ENCODE measurements at regions not wholly inside any gene's neighbourhood (a gene's known extent, or its start where the extent isn't known, plus 50 kb on each side); places are given as distances from the start of the nearest gene placed in this dataset.

DNA sequence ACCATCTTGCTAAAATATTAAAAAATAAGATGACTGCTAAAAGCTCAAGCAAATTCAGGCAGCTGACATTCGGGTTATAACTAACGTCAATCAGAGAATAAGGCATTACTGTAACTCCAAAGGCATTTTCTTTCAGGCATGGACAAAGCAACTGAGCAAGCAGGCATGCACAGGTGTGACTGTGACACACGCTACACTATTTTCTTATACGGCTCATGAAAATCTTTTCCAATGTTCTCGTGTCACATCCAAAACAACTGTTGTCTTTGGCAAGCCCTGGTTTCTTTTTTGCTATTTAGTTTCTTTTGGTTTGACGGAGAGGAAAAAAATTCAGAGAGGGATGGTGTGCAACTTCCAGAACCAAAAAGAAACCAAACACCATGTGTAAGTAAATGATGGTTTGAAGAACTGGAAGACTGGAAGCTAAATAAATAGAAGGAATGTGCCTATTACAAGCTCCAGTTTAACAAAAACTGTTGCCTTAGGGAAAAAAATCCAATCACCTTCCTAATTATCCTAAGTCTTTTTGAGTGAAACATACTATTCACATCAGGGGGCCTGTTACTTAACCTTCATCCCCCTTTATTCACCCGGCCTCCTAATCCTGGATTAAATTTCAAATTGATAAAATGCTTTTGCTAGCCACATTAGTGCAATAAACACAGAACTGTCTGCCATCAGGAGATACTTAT is 277.6 kb downstream of the PSAT1 start:
- ATAC-seq (ENCODE audit: low read depth) (no peak), DNase-seq (no peak)
- Mint-ChIP-seq H3K27me3 (peaks cover 1% of the 10 kb centered on the region), H3K4me1 (no peaks in the 10 kb centered on the region), H3K36me3 (ENCODE audit: low read depth) (no peaks in the 10 kb centered on the region), H3K4me3 (no peak overlapping the region), H3K27ac (no peak overlapping the region), H3K9me3 (no peaks in the 10 kb centered on the region)
- intact Hi-C loops (cut with micrococcal nuclease) = no loop called here
- TF ChIP-seq, protein P1, sequence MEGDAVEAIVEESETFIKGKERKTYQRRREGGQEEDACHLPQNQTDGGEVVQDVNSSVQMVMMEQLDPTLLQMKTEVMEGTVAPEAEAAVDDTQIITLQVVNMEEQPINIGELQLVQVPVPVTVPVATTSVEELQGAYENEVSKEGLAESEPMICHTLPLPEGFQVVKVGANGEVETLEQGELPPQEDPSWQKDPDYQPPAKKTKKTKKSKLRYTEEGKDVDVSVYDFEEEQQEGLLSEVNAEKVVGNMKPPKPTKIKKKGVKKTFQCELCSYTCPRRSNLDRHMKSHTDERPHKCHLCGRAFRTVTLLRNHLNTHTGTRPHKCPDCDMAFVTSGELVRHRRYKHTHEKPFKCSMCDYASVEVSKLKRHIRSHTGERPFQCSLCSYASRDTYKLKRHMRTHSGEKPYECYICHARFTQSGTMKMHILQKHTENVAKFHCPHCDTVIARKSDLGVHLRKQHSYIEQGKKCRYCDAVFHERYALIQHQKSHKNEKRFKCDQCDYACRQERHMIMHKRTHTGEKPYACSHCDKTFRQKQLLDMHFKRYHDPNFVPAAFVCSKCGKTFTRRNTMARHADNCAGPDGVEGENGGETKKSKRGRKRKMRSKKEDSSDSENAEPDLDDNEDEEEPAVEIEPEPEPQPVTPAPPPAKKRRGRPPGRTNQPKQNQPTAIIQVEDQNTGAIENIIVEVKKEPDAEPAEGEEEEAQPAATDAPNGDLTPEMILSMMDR (IDR thresholded peaks at IDR 0.05) = no peak
- POLR2A ChIA-PET = no interaction called here
- CTCF ChIA-PET = no interaction called here

DNA sequence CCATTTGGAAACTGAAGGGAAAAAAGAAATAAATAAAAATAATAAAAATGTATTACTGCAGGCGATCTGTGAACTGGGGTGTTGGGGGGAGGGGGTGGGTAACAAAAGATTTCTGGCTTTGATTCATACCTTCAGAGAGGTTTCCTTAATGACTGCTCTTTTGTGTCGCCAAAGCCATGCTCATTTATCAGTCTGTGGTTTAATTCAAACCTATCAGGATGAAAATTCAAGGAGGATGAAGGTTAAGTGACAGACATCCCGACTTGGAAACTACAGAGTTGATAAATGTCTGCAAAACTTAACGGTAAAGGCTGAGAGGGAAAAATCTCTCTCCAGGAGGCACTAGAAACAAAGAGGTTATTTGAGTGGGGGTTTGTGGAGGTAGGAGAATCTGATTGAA is 278.2 kb downstream of the PSAT1 start:
- ATAC-seq (ENCODE audit: low read depth) (no peak), DNase-seq (no peak)
- TF ChIP-seq, protein P1 (IDR thresholded peaks at IDR 0.05) = no peak
- no peaks in the 10 kb centered on the region for H3K4me1 Mint-ChIP-seq
- no peak overlapping the region for H3K4me3 Mint-ChIP-seq
- H3K27ac Mint-ChIP-seq = no peak overlapping the region
- no peaks in the 10 kb centered on the region for H3K9me3 Mint-ChIP-seq
- H3K36me3 Mint-ChIP-seq (ENCODE audit: low read depth) = no peaks in the 10 kb centered on the region
- POLR2A ChIA-PET = no interaction called here
- CTCF ChIA-PET = no interaction called here
- intact Hi-C loops (cut with micrococcal nuclease) = no loop called here
- peaks cover 2% of the 10 kb centered on the region for H3K27me3 Mint-ChIP-seq

DNA sequence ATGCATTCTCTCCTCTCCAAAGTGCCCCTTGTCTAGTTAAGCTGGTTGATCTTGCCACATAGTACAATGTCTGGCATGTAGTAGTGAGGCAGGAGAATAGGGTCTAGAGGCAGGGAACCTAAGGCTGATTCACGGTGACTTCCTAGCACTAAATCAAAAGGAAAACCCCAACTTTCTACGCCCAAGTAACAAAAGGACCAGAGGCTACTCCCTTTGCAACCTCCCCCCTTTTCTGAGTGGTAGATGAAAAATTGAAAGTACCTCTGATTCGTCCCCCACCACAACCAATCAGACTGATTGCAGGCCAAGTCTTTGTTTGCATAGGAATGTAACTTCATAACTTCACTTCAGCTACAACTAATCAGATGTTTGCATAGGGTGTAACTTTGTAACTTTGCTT is 278.8 kb downstream of the PSAT1 start:
- no peak overlapping the region for H3K27ac Mint-ChIP-seq
- H3K27me3 Mint-ChIP-seq = peaks cover 2% of the 10 kb centered on the region
- no peak for ATAC-seq (ENCODE audit: low read depth)
- no peak overlapping the region for H3K4me3 Mint-ChIP-seq
- no peaks in the 10 kb centered on the region for H3K4me1 Mint-ChIP-seq
- ChIA-PET CTCF (no interaction called here), POLR2A (no interaction called here)
- no peaks in the 10 kb centered on the region for H3K9me3 Mint-ChIP-seq
- H3K36me3 Mint-ChIP-seq (ENCODE audit: low read depth) = no peaks in the 10 kb centered on the region
- intact Hi-C loops (cut with micrococcal nuclease) = no loop called here
- TF ChIP-seq, protein P1 (IDR thresholded peaks at IDR 0.05) = no peak
- DNase-seq = no peak

DNA sequence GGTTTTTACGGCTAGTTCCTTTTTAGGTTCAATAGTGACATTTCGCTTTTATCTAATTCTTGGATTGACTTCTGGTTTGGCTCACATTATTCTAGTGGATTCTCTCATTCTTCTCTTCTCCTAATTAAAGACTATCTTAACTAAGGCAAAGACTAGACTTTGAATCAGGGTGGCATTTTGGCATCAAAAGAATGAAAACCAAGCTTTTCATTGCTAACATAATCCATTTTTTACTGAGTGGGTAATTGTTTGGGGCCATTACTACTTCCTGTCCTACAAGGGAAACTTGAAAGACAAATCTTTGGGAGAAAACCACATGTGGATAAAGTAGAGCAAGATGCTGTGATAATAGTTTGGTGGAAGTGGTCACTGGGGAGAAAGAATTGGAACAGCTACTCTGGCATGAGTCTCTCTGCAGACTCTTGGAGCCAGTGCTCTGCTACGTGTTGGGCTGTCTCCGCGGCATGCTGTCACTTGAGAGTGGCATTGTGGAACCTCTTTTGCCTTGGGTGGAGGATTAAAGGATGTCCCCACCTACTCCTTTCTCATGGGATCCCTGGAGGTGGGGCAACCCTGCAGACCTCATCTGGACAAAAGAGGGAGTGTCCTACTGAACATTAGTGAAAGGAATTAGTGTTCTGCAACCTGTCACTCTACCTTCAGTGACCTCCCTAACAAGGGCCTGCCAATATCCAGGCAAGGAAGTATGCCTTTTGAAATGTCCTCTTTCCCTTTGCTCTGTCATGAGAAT is 280.4 kb downstream of the PSAT1 start:
- ChIA-PET POLR2A (no interaction called here), CTCF (no interaction called here)
- H3K36me3 Mint-ChIP-seq (ENCODE audit: low read depth) = no peaks in the 10 kb centered on the region
- H3K4me3 Mint-ChIP-seq = no peak overlapping the region
- TF ChIP-seq, protein P1 (IDR thresholded peaks at IDR 0.05) = no peak
- H3K4me1 Mint-ChIP-seq = no peaks in the 10 kb centered on the region
- no peak for DNase-seq
- no peak overlapping the region for H3K27ac Mint-ChIP-seq
- no peaks in the 10 kb centered on the region for H3K9me3 Mint-ChIP-seq
- intact Hi-C loops (cut with micrococcal nuclease) = no loop called here
- peaks cover 2% of the 10 kb centered on the region for H3K27me3 Mint-ChIP-seq
- ATAC-seq (ENCODE audit: low read depth) = no peak

DNA sequence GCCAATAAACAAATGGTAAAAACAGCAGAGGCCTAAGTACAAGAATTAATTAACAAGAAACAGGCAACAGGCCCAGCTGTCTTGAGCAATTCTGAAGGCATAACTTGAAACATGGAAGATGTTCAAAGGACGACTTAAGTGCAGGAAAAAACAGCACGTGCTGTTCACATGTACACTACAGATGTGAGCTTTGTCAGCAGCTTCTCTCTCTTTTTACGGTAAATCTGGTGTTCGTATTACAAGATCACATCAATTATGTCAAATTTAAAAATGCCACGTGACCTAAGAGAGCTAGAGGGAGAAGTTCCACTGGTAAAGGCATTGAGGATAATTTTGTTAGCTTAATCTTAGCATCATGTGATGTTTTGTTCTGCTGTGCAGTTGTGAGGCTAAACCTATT is 281.1 kb downstream of the PSAT1 start:
- peaks cover 5% of the 10 kb centered on the region for H3K27me3 Mint-ChIP-seq
- no peaks in the 10 kb centered on the region for H3K36me3 Mint-ChIP-seq (ENCODE audit: low read depth)
- POLR2A ChIA-PET = no interaction called here
- TF ChIP-seq, protein P1 (IDR thresholded peaks at IDR 0.05) = no peak
- no peaks in the 10 kb centered on the region for H3K4me1 Mint-ChIP-seq
- CTCF ChIA-PET = no interaction called here
- intact Hi-C loops (cut with micrococcal nuclease) = no loop called here
- no peak overlapping the region for H3K4me3 Mint-ChIP-seq
- no peak for DNase-seq
- H3K9me3 Mint-ChIP-seq = no peaks in the 10 kb centered on the region
- no peak for ATAC-seq (ENCODE audit: low read depth)
- no peak overlapping the region for H3K27ac Mint-ChIP-seq
